ENCODE measurements at regions not wholly inside any gene's neighbourhood (a gene's known extent, or its start where the extent isn't known, plus 50 kb on each side); places are given as distances from the start of the nearest gene placed in this dataset.

DNA sequence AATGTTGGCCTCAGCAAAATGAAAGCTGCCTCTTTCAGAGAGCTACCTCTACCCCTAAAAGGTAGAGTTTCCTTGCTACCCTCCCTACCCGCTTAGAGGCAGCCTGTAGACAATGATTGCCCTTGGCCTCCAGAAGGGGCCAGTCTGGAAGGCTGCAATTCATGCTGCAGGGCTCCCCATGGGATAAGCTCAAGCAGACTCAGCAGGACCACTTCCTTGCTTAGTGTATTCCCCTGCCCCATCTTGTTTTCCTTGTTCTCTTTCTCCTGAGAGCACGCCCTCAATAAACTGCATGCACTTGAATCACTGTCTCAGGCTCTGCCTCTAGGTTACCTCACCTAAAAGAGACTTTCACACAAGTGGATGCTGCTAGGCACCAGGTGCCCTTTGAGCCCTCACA lies 134.0 kb upstream of the CTNNB1 start:
- H3K27me3 ChIP-seq (ENCODE audit: insufficient read depth, poor library complexity, severe bottlenecking) = no peaks in the 10 kb centered on the region
- H3K27ac ChIP-seq (replicated peaks) = no peak overlapping the region
- no peak for DNase-seq (ENCODE audit: low read depth in 1 of 2, low spot score in 1 of 2)
- TF ChIP-seq, protein P1, sequence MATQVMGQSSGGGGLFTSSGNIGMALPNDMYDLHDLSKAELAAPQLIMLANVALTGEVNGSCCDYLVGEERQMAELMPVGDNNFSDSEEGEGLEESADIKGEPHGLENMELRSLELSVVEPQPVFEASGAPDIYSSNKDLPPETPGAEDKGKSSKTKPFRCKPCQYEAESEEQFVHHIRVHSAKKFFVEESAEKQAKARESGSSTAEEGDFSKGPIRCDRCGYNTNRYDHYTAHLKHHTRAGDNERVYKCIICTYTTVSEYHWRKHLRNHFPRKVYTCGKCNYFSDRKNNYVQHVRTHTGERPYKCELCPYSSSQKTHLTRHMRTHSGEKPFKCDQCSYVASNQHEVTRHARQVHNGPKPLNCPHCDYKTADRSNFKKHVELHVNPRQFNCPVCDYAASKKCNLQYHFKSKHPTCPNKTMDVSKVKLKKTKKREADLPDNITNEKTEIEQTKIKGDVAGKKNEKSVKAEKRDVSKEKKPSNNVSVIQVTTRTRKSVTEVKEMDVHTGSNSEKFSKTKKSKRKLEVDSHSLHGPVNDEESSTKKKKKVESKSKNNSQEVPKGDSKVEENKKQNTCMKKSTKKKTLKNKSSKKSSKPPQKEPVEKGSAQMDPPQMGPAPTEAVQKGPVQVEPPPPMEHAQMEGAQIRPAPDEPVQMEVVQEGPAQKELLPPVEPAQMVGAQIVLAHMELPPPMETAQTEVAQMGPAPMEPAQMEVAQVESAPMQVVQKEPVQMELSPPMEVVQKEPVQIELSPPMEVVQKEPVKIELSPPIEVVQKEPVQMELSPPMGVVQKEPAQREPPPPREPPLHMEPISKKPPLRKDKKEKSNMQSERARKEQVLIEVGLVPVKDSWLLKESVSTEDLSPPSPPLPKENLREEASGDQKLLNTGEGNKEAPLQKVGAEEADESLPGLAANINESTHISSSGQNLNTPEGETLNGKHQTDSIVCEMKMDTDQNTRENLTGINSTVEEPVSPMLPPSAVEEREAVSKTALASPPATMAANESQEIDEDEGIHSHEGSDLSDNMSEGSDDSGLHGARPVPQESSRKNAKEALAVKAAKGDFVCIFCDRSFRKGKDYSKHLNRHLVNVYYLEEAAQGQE (IDR thresholded peaks at IDR 0.05; ENCODE audit: insufficient replicate concordance, low read depth) = no peak
- TF ChIP-seq POLR2AphosphoS5 (IDR thresholded peaks at IDR 0.05; ENCODE audit: low read depth) = no peak
- H3K4me3 ChIP-seq (replicated peaks; ENCODE audit: insufficient read depth, low read length) = no peak overlapping the region

DNA sequence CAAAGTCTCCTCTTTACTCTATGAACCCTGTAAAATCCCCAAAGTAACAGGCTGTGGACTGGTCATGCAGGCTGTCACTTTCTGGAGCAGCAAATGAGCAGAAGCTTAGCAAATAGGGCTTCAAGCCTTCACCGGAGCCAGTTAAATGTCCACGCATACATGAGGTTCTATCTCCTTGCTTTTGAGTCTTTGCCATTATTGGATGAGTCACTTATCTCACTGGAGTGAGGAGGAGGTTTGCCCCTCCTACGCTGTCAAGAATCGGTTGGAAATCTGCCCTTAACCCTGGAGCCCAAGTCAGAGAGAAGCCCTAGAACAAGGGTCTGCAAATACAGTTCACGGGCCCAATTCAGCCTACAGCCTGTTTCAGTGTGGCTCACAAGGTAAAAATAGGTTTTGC lies 126.1 kb upstream of the CTNNB1 start:
- no peak for DNase-seq (ENCODE audit: low read depth in 1 of 2, low spot score in 1 of 2)
- H3K4me3 ChIP-seq (replicated peaks; ENCODE audit: insufficient read depth, low read length) = no peak overlapping the region
- no peak overlapping the region for H3K27ac ChIP-seq (replicated peaks)
- H3K27me3 ChIP-seq (ENCODE audit: insufficient read depth, poor library complexity, severe bottlenecking) = no peaks in the 10 kb centered on the region
- TF ChIP-seq POLR2AphosphoS5 (IDR thresholded peaks at IDR 0.05; ENCODE audit: low read depth) (no peak), SPI1 (IDR thresholded peaks at IDR 0.05; ENCODE audit: borderline replicate concordance, low read depth) (no peak), GABPA (IDR thresholded peaks at IDR 0.05; ENCODE audit: low read depth) (no peak)
- TF ChIP-seq, protein P1 (IDR thresholded peaks at IDR 0.05; ENCODE audit: insufficient replicate concordance, low read depth) = no peak
- TF ChIP-seq, protein P2, sequence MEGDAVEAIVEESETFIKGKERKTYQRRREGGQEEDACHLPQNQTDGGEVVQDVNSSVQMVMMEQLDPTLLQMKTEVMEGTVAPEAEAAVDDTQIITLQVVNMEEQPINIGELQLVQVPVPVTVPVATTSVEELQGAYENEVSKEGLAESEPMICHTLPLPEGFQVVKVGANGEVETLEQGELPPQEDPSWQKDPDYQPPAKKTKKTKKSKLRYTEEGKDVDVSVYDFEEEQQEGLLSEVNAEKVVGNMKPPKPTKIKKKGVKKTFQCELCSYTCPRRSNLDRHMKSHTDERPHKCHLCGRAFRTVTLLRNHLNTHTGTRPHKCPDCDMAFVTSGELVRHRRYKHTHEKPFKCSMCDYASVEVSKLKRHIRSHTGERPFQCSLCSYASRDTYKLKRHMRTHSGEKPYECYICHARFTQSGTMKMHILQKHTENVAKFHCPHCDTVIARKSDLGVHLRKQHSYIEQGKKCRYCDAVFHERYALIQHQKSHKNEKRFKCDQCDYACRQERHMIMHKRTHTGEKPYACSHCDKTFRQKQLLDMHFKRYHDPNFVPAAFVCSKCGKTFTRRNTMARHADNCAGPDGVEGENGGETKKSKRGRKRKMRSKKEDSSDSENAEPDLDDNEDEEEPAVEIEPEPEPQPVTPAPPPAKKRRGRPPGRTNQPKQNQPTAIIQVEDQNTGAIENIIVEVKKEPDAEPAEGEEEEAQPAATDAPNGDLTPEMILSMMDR (IDR thresholded peaks at IDR 0.05; ENCODE audit: insufficient read depth, low read length) = no peak

DNA sequence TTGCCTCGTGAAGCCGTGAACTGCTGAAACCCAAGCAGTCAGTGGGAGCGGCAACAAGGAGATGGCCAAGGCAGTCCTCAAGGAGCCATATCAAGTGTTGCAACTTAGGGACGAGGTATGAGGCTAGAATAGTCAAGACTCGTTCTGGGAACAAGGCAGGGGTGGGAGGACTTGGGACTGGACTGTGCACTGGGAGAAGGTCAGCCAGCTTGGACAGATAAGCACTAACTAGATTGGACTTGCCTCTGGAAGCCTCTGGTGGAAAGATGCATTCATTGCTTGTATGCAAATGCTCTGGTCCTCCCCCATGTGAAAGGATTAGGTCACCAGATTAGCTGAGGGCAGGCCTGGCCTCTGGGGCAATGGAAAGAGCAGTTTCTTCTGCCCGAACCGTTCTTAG lies 123.3 kb upstream of the CTNNB1 start:
- Histone ChIP-seq H3K27me3 (ENCODE audit: insufficient read depth, poor library complexity, severe bottlenecking) (no peaks in the 10 kb centered on the region), H3K27ac (replicated peaks) (no peak overlapping the region), H3K4me3 (replicated peaks; ENCODE audit: insufficient read depth, low read length) (no peak overlapping the region)
- DNase-seq (ENCODE audit: low read depth in 1 of 2, low spot score in 1 of 2) = no peak
- TF ChIP-seq, protein P1 (IDR thresholded peaks at IDR 0.05; ENCODE audit: insufficient replicate concordance, low read depth) = no peak
- TF ChIP-seq POLR2AphosphoS5 (IDR thresholded peaks at IDR 0.05; ENCODE audit: low read depth) (no peak), GABPA (IDR thresholded peaks at IDR 0.05; ENCODE audit: low read depth) (no peak), SPI1 (IDR thresholded peaks at IDR 0.05; ENCODE audit: borderline replicate concordance, low read depth) (no peak)
- TF ChIP-seq, protein P2 (IDR thresholded peaks at IDR 0.05; ENCODE audit: insufficient read depth, low read length) = no peak

DNA sequence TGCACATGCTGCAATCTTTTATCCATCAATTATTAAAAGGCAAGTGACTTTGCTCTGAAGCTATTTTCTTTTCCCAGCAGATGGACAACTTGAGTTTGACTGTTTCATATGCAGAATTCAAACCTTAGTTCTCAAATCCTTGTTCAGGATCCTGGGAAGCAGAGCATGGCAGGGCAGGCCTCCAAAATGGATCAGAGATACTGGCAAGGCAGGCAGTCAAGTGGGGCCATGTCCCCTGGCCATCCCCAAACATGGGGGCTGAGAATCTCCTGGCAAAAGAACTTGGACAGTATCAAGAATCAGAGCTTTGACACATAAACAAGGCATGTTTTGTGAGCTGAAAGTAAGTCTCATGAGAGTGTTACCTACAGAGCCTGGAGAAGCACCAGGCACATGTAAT lies 122.9 kb upstream of the CTNNB1 start:
- Histone ChIP-seq H3K27me3 (ENCODE audit: insufficient read depth, poor library complexity, severe bottlenecking) (no peaks in the 10 kb centered on the region), H3K4me3 (replicated peaks; ENCODE audit: insufficient read depth, low read length) (no peak overlapping the region), H3K27ac (replicated peaks) (no peak overlapping the region)
- DNase-seq (ENCODE audit: low read depth in 1 of 2, low spot score in 1 of 2) = no peak
- TF ChIP-seq POLR2AphosphoS5 (IDR thresholded peaks at IDR 0.05; ENCODE audit: low read depth) = no peak
- TF ChIP-seq, protein P1 (IDR thresholded peaks at IDR 0.05; ENCODE audit: insufficient replicate concordance, low read depth) = no peak
- TF ChIP-seq, protein P2 (IDR thresholded peaks at IDR 0.05; ENCODE audit: insufficient read depth, low read length) = no peak
- no peak for TF ChIP-seq GABPA (IDR thresholded peaks at IDR 0.05; ENCODE audit: low read depth)
- no peak for TF ChIP-seq SPI1 (IDR thresholded peaks at IDR 0.05; ENCODE audit: borderline replicate concordance, low read depth)
